ENCODE measurements at regions not wholly inside any gene's neighbourhood (a gene's known extent, or its start where the extent isn't known, plus 50 kb on each side); places are given as distances from the start of the nearest gene placed in this dataset.

GRCh38 chr13:61901946-61902541 lies 486.4 kb upstream of the PCDH20 start:
- TF ChIP-seq CTCF (conservative IDR thresholded peaks at IDR 0.05), result no peak
- no peak overlapping the region for H2AK5ac ChIP-seq (ENCODE audit: insufficient read length, low read length)
- no peak overlapping the region for H3K14ac ChIP-seq (ENCODE audit: insufficient read depth, low read length)
- H3K79me1 ChIP-seq (ENCODE audit: insufficient read depth, low read depth, low read length, poor library complexity, severe bottlenecking), result no peaks in the 10 kb centered on the region
- no peaks in the 10 kb centered on the region for H4K20me1 ChIP-seq (ENCODE audit: control insufficient read depth, insufficient read depth, insufficient read length)
- Mint-ChIP-seq H3K4me1 (peaks cover 17 to 24% of the 10 kb centered on the region in 2 experiments), H3K4me3 (no peak overlapping the region), H3K27ac (no peak overlapping the region), H3K36me3 (ENCODE audit: insufficient read depth in 1 of 3, low read depth in 3 of 3) (peaks cover 0 to 6% (median 6%) of the 10 kb centered on the region in 3 experiments; a peak in 3 of 7 replicates), H3K27me3 (ENCODE audit: low read depth) (no peaks in the 10 kb centered on the region), H3K9me3 (peaks cover 5% of the 10 kb centered on the region in 2 experiments; a peak in 3 of 5 replicates)
- no peak overlapping the region for H3T11ph ChIP-seq (ENCODE audit: low read length)
- no peaks in the 10 kb centered on the region for H3K27me3 ChIP-seq (ENCODE audit: insufficient read depth, low read length)
- no peak overlapping the region for H2AFZ ChIP-seq (ENCODE audit: low read length)
- no peak overlapping the region for H2BK20ac ChIP-seq (ENCODE audit: low read depth, low read length, poor library complexity, severe bottlenecking)
- no peak overlapping the region for H4K91ac ChIP-seq (ENCODE audit: insufficient read length, low read depth, low read length)
- H3K23ac ChIP-seq (ENCODE audit: insufficient read length, low read depth, low read length), result no peak overlapping the region
- no peak overlapping the region for H2BK15ac ChIP-seq (ENCODE audit: low read depth, low read length)
- H3K9ac ChIP-seq (ENCODE audit: extremely low read depth, insufficient read length, low read length), result no peak overlapping the region
- H4K5ac ChIP-seq (ENCODE audit: insufficient read length, low read depth, low read length), result no peak overlapping the region
- no peak overlapping the region for H3K4me2 ChIP-seq (ENCODE audit: insufficient read depth, insufficient read length, low read length)
- H2BK12ac ChIP-seq (ENCODE audit: insufficient read length, low read depth, low read length), result no peak overlapping the region
- H3K9me3 ChIP-seq (ENCODE audit: control insufficient read depth, low read depth, low read length), result no peaks in the 10 kb centered on the region
- no peaks in the 10 kb centered on the region for H3K23me2 ChIP-seq (ENCODE audit: insufficient read length, low read depth, low read length, poor library complexity, severe bottlenecking)
- no peak overlapping the region for H3K18ac ChIP-seq (ENCODE audit: insufficient read length, low read depth, low read length)
- no peak overlapping the region for H4K8ac ChIP-seq (replicated peaks; ENCODE audit: insufficient read length, low read depth, low read length)
- no peak overlapping the region for H2BK5ac ChIP-seq (ENCODE audit: insufficient read length, low read length)
- H3K4me1 ChIP-seq (ENCODE audit: insufficient read depth, low read length), result no peaks in the 10 kb centered on the region; the same call in 1 of the 2 replicates
- no peaks in the 10 kb centered on the region for H3K79me2 ChIP-seq (ENCODE audit: insufficient read depth, low read length)
- no peak for DNase-seq
- no peak overlapping the region for H3K4ac ChIP-seq (ENCODE audit: low read depth, low read length)
- H3K56ac ChIP-seq (ENCODE audit: insufficient read length, low read depth, low read length), result no peak overlapping the region
- no peak overlapping the region for H2BK120ac ChIP-seq (ENCODE audit: low read depth, low read length, poor library complexity, severe bottlenecking)
- no peak overlapping the region for H3K27ac ChIP-seq (ENCODE audit: insufficient read length, low read depth, low read length)
